Activated T-cell treated with anti-CD3 and anti-CD28 coated beads for 4 hours (primary cell): ENCODE measurements at regions not wholly inside any gene's neighbourhood (a gene's known extent, or its start where the extent isn't known, plus 50 kb on each side); places are given as distances from the start of the nearest gene placed in this dataset.
"Not testable (repeated sequence)": the region's sequence is repeated elsewhere in the genome, so short reads cannot be mapped to it uniquely, and the experiment has no call there.

Source experiments
- DNase-seq: peaks from one replicate; pipeline ENCODE4 v3.0.0-alpha.2; 2020

GRCh38 chr11:134976551-134976950 lies 564.5 kb upstream of the B3GAT1 start:
- DNase-seq = no peak

- no peak for DNase-seq
Observed at GRCh38 chr11:134975866-134976376, 563.9 kb upstream of the B3GAT1 start.

- no peak for DNase-seq
Observed at GRCh38 chr11:134973801-134974200, 561.8 kb upstream of the B3GAT1 start.

GRCh38 chr11:134971381-134971780 lies 559.3 kb upstream of the B3GAT1 start:
- DNase-seq = no peak

GRCh38 chr11:134967746-134968145 lies 555.7 kb upstream of the B3GAT1 start:
- DNase-seq = no peak

- DNase-seq = not testable (repeated sequence)
Observed at GRCh38 chr11:134961386-134961785, 549.3 kb upstream of the B3GAT1 start.

GRCh38 chr11:134958870-134959269 lies 546.8 kb upstream of the B3GAT1 start:
- DNase-seq = no peak

DNA sequence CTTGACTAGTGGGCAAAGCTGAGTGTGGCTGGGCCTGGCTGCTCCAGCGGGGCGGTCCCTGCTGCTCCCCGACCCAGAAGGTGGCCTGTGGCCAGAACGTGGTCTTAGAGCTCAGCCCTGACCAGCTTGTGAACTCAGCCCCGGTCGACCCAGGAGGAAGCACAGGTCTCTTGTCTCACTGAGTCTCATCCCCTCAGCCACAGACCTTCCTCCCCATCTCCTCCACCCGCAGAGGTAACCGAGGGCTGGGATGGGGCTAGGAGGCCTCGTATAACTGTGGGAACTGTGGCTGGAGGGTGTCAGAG lies 546.2 kb upstream of the B3GAT1 start:
- no peak for DNase-seq

DNA sequence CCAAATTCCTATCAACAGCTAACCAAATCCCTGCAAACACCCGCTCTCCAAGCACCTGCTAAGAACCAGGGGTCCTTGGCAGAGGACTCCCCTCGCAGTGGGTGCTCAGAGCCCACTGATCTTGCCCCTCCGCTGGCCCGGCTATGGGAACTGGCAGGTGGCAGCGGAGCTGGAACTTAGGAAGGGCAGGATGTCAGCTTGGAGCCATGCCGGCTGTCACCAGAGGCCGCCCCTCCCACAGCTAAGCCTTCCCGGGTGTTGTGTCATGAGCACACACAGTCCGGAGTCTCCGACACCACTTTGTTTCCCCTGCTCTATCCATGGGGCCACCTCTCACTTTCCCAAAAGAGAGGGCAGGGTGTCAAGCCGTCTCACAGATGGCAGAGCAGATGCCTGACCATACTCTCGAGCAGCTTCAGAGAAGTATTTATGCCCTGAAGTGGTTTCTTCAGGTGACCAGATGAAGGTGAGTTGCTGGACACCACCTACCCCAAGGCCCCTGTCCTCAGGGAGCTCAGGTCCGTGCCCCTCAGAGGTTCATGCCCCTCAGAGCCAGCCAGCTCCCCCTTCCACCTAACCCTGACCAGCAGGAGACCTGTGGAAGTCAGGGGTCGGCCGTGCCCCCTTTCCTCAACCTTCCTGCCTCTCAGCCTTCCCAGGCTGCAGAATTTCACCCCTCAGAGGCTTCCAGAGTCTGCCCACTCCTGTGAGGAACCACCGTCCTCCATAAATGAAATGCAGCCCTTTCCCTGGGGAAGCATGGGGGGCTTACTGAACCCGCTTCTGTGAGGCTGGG lies 545.7 kb upstream of the B3GAT1 start:
- DNase-seq = no peak

- no peak for DNase-seq
Observed at GRCh38 chr11:134956450-134957210, 544.6 kb upstream of the B3GAT1 start.

DNA sequence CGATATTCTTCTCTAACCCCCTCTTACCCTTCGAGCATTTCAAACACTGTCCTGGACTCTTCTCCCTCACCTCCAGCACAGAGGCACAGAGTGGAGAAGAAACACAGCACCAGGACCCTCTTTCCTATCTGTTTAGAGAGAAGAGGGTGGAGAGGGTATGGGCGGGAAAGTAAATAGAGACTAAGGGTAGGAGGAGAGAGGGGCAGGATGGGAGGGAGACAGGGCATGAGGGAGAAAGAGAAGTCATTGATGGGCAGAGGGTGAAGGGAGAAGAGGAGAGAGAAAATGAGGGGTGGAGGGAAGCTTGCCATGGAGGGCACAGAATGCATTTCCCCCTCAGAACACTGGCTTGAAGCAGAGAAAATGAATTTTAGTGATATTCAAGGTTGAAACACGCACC lies 543.9 kb upstream of the B3GAT1 start:
- not testable (repeated sequence) for DNase-seq

DNA sequence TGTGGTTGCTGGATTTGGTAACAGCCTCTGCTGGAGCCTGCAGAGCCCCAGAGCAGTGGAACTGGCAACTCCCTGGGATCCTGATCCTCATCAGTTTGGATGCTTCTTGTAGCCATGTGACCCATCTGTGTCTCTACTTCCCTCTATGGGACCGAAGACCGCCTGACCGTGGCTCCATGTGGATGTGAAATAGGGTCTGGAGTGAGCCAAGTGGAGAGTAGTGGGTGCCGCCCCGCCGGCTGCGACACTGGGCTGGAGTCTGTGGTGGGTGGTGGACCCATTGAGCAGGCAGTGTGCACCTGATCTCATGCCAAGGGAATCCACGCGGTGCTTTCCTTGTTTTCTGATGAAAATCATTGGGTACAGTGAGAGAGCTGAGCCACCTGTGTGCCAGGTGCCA lies 543.2 kb upstream of the B3GAT1 start:
- DNase-seq = no peak

- DNase-seq = not testable (repeated sequence)
Observed at GRCh38 chr11:134954456-134954855, 542.4 kb upstream of the B3GAT1 start.

- DNase-seq = not testable (repeated sequence)
Observed at GRCh38 chr11:134953417-134953970, 541.5 kb upstream of the B3GAT1 start.

- DNase-seq = no peak
Observed at GRCh38 chr11:134951305-134951700, 539.3 kb upstream of the B3GAT1 start.

- no peak for DNase-seq
Observed at GRCh38 chr11:134950692-134951304, 538.8 kb upstream of the B3GAT1 start.

- no peak for DNase-seq
Observed at GRCh38 chr11:134949121-134950090, 537.4 kb upstream of the B3GAT1 start.

GRCh38 chr11:134947556-134947955 lies 535.5 kb upstream of the B3GAT1 start:
- DNase-seq = no peak

GRCh38 chr11:134945993-134946392 lies 534.0 kb upstream of the B3GAT1 start:
- DNase-seq = no peak

DNA sequence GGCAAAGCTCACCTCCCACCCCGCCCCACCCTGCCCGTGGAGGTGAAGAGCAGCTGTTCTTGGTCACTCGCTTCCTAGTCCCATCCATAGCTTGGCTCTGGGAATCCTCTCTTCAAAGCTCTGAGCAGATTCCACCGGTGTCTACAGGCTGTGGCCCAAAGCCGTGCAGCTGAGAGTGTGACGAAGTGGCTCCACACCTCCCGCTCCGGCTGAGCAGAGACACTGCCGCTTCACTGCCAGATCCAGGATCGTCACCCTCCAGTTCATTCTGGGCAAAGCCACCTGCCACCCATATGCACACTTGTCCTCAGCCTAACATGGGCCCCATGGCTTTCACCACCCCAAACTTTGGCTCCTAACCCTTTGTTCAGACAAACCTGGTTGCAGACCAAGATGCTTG lies 532.9 kb upstream of the B3GAT1 start:
- no peak for DNase-seq

DNA sequence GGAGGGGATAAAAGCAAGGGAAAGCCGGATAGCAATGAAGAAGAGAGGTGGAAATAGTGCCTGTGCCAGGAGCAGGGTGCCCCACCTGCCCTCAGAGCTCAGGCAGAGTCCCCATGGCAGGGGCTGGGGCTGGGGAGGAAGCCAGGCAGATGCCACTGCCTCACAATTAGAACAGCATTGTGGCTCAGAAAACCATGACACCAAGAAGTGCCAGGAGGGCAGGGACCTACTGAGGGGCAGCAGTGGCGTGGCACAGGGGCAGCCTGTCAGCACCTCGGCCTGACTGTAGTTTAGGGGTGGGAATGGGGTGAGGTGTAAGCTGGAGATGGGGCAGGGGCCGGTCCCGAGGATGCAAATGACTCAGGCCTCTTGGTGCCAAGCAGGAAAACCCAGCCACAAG lies 532.1 kb upstream of the B3GAT1 start:
- DNase-seq = no peak

GRCh38 chr11:134943544-134943943 lies 531.5 kb upstream of the B3GAT1 start:
- no peak for DNase-seq
